ENCODE measurements at regions not wholly inside any gene's neighbourhood (a gene's known extent, or its start where the extent isn't known, plus 50 kb on each side); places are given as distances from the start of the nearest gene placed in this dataset.

GRCh38 chrX:69066021-69066757 lies 99.1 kb downstream of the PJA1 start:
- Histone ChIP-seq H3K27ac (ENCODE audit: extremely low read depth, low read depth, low read length) (no peak overlapping the region), H3K36me3 (ENCODE audit: control insufficient read depth in 2 of 2, insufficient read depth in 1 of 2, low read length in 2 of 2) (no peaks in the 10 kb centered on the region), H3K4me1 (ENCODE audit: control insufficient read depth, insufficient read depth, low read length) (no peaks in the 10 kb centered on the region), H3K4me3 (ENCODE audit: low read depth, low read length) (no peak overlapping the region), H3K9me3 (ENCODE audit: control insufficient read depth, insufficient read depth, low read depth, low read length) (no peaks in the 10 kb centered on the region)
- POLR2A ChIA-PET: interaction anchor here (1.0 kb wide), 1 partner anchor 238 kb away, joined by 5 read pairs; the partner anchor contains the start of gene EFNB1
- CTCF ChIA-PET: interaction anchor here (0.6 to 1.4 kb wide), 2 partner anchors 67 to 72 kb away, joined by 3 read pairs; no protein-coding TSS in a partner anchor
- TF ChIP-seq ZSCAN5A (tag by site-specific recombination; IDR thresholded peaks at IDR 0.05) (no peak), ZNF433 (tag by site-specific recombination; IDR thresholded peaks at IDR 0.05; ENCODE audit: low read depth) (no peak), MYNN (tag by site-specific recombination; IDR thresholded peaks at IDR 0.05; ENCODE audit: borderline replicate concordance) (no peak), ZSCAN23 (tag by site-specific recombination; IDR thresholded peaks at IDR 0.05) (no peak)

- TF ChIP-seq PRDM1 (tag by site-specific recombination; IDR thresholded peaks at IDR 0.05) (no peak), ZNF302 (tag by site-specific recombination; IDR thresholded peaks at IDR 0.05; ENCODE audit: low read depth) (no peak), ZNF549 (tag by site-specific recombination; IDR thresholded peaks at IDR 0.05) (no peak), ZNF169 (tag by site-specific recombination; IDR thresholded peaks at IDR 0.05) (no peak), ZBTB26 (tag by site-specific recombination; optimal IDR thresholded peaks at IDR 0.05) (no peak), YY2 (tag by site-specific recombination; IDR thresholded peaks at IDR 0.05) (no peak), ZNF561 (tag by site-specific recombination; IDR thresholded peaks at IDR 0.05; ENCODE audit: borderline replicate concordance) (no peak), BCL6B (tag by site-specific recombination; IDR thresholded peaks at IDR 0.05) (no peak), ZNF518A (tag by site-specific recombination; conservative IDR thresholded peaks at IDR 0.05; ENCODE audit: low read depth) (no peak), ZNF544 (tag by site-specific recombination; IDR thresholded peaks at IDR 0.05) (no peak), ZNF266 (tag by site-specific recombination; IDR thresholded peaks at IDR 0.05; ENCODE audit: low read depth) (no peak), RBAK (tag by site-specific recombination; IDR thresholded peaks at IDR 0.05) (no peak), GFI1B (tag by site-specific recombination; IDR thresholded peaks at IDR 0.05) (no peak), ZNF529 (tag by site-specific recombination; IDR thresholded peaks at IDR 0.05; ENCODE audit: insufficient replicate concordance) (no peak), ZNF704 (tag by site-specific recombination; IDR thresholded peaks at IDR 0.05) (no peak), ZNF157 (tag by site-specific recombination; IDR thresholded peaks at IDR 0.05) (no peak), KLF16 (tag by site-specific recombination; IDR thresholded peaks at IDR 0.05) (no peak), ZNF701 (tag by site-specific recombination; IDR thresholded peaks at IDR 0.05) (no peak), ZNF530 (tag by site-specific recombination; IDR thresholded peaks at IDR 0.05; ENCODE audit: low read depth) (no peak)
- no peak overlapping the region for H3K27ac ChIP-seq (ENCODE audit: extremely low read depth, low read depth, low read length)
- ChIA-PET POLR2A (interaction anchor here (1.0 kb wide), 1 partner anchor 237 kb away, joined by 5 read pairs; the partner anchor contains the start of gene EFNB1), CTCF (interaction anchor here (0.8 to 1.4 kb wide), 2 partner anchors 68 to 238 kb away, joined by 3 to 5 read pairs; no protein-coding TSS in a partner anchor)
- H3K4me1 ChIP-seq (ENCODE audit: control insufficient read depth, insufficient read depth, low read length): no peaks in the 10 kb centered on the region
- no peak overlapping the region for H3K4me3 ChIP-seq (ENCODE audit: low read depth, low read length)
- no peaks in the 10 kb centered on the region for H3K36me3 ChIP-seq (ENCODE audit: control insufficient read depth in 2 of 2, insufficient read depth in 1 of 2, low read length in 2 of 2)
- H3K9me3 ChIP-seq (ENCODE audit: control insufficient read depth, insufficient read depth, low read depth, low read length): no peaks in the 10 kb centered on the region
Observed at GRCh38 chrX:69065451-69065850, 99.8 kb downstream of the PJA1 start.

All from HEK293 (cell line).